Ramos (cell line): ENCODE measurements at regions not wholly inside any gene's neighbourhood (a gene's known extent, or its start where the extent isn't known, plus 50 kb on each side); places are given as distances from the start of the nearest gene placed in this dataset.

Source experiments
- in situ Hi-C: fragments of 300-500 bp; cut with MboI; formaldehyde crosslinking; loops from one replicate; pipeline ENCODE4 v1.14.3; 2022; ENCODE audit warnings: low sequenced_read_pairs; ENCODE audit not compliant: unreplicated experiment

- in situ Hi-C loops: no loop called here
Observed at GRCh38 chr10:21003240-21003822, 106.2 kb upstream of the NEBL start.

GRCh38 chr10:21002091-21002878 lies 105.2 kb upstream of the NEBL start:
- in situ Hi-C loops: no loop called here

- in situ Hi-C loops: no loop called here
Observed at GRCh38 chr10:20999699-21000098, 102.6 kb upstream of the NEBL start.

- in situ Hi-C loops: no loop called here
Observed at GRCh38 chr10:20998036-20998435, 100.9 kb upstream of the NEBL start.

- in situ Hi-C loops: no loop called here
Observed at GRCh38 chr10:20995123-20995987, 98.2 kb upstream of the NEBL start.

GRCh38 chr10:20993830-20994527 lies 96.9 kb upstream of the NEBL start:
- in situ Hi-C loops: no loop called here

GRCh38 chr10:20993389-20993788 lies 96.3 kb upstream of the NEBL start:
- in situ Hi-C loops: no loop called here

- in situ Hi-C loops: no loop called here
Observed at GRCh38 chr10:20991526-20991925, 94.4 kb upstream of the NEBL start.

- in situ Hi-C loops: no loop called here
Observed at GRCh38 chr10:20990604-20991003, 93.5 kb upstream of the NEBL start.

- in situ Hi-C loops: no loop called here
Observed at GRCh38 chr10:20988357-20988983, 91.4 kb upstream of the NEBL start.

GRCh38 chr10:20986049-20986448 lies 88.9 kb upstream of the NEBL start:
- in situ Hi-C loops: no loop called here

GRCh38 chr10:20984662-20985061 lies 87.6 kb upstream of the NEBL start:
- in situ Hi-C loops: no loop called here

- in situ Hi-C loops: no loop called here
Observed at GRCh38 chr10:20981419-20981953, 84.4 kb upstream of the NEBL start.

GRCh38 chr10:20978617-20979016 lies 81.5 kb upstream of the NEBL start:
- in situ Hi-C loops: no loop called here

GRCh38 chr10:20977300-20977699 lies 80.2 kb upstream of the NEBL start:
- in situ Hi-C loops: no loop called here

- in situ Hi-C loops: no loop called here
Observed at GRCh38 chr10:20976891-20977290, 79.8 kb upstream of the NEBL start.

GRCh38 chr10:20976390-20976789 lies 79.3 kb upstream of the NEBL start:
- in situ Hi-C loops: no loop called here

- in situ Hi-C loops: no loop called here
Observed at GRCh38 chr10:20975236-20975635, 78.1 kb upstream of the NEBL start.

- in situ Hi-C loops: no loop called here
Observed at GRCh38 chr10:20972925-20973324, 75.8 kb upstream of the NEBL start.

- in situ Hi-C loops: no loop called here
Observed at GRCh38 chr10:20971901-20972300, 74.8 kb upstream of the NEBL start.
